A549 (cell line): ENCODE measurements at regions not wholly inside any gene's neighbourhood (a gene's known extent, or its start where the extent isn't known, plus 50 kb on each side); places are given as distances from the start of the nearest gene placed in this dataset.

Experiments
- CBX8 ChIP-seq: fragments of 200-600 bp; sonication (generic); IDR thresholded peaks from 2 replicates; pipeline ENCODE4 v1.6.1; 2016
- CEBPB ChIP-seq, 2 experiments: fragments of >200 bp in 1 of 2; sonication (Bioruptor Twin) in 1 of 2; formaldehyde crosslinking in 1 of 2; IDR thresholded peaks; 2 replicates each; pipeline ENCODE4 v1.6.1; 2012 to 2016
- RAD21 ChIP-seq, 2 experiments: fragments of >200 bp in 1 of 2; sonication (Bioruptor Twin) in 1 of 2; formaldehyde crosslinking in 1 of 2; IDR thresholded peaks in 1 of 2; conservative IDR thresholded peaks in 1 of 2; 2 replicates in 1 of 2; 3 replicates in 1 of 2; pipeline ENCODE4 v1.6.1; 2012 to 2018; ENCODE audit warnings: inconsistent platforms in 1 of 2
- RCOR1 ChIP-seq: fragments of 150-350 bp; IDR thresholded peaks from 2 replicates; pipeline ENCODE4 v1.6.1; 2014; ENCODE audit warnings: antibody characterized with exemption, low read length, low read depth
- ZSCAN20 ChIP-seq: fragments of 250-450 bp; sonication (Bioruptor Pico); IDR thresholded peaks from 2 replicates; pipeline ENCODE4 v1.8.0; 2022; ENCODE audit warnings: mild to moderate bottlenecking, moderate library complexity
- TF ChIP-seq, protein P1 (sequence below): fragments of >200 bp; sonication (Bioruptor Twin); formaldehyde crosslinking; IDR thresholded peaks from 3 replicates; pipeline ENCODE4 v1.5.1; 2016
- TF ChIP-seq, protein P2 (sequence below): fragments of 250-450 bp; sonication (Bioruptor Pico); IDR thresholded peaks from 2 replicates; pipeline ENCODE4 v1.5.0; 2021; ENCODE audit warnings: mild to moderate bottlenecking, moderate library complexity, borderline replicate concordance
- TF ChIP-seq, protein P3 (sequence below): IDR thresholded peaks from 2 replicates; pipeline ENCODE4 v1.6.1; 2012

DNA sequence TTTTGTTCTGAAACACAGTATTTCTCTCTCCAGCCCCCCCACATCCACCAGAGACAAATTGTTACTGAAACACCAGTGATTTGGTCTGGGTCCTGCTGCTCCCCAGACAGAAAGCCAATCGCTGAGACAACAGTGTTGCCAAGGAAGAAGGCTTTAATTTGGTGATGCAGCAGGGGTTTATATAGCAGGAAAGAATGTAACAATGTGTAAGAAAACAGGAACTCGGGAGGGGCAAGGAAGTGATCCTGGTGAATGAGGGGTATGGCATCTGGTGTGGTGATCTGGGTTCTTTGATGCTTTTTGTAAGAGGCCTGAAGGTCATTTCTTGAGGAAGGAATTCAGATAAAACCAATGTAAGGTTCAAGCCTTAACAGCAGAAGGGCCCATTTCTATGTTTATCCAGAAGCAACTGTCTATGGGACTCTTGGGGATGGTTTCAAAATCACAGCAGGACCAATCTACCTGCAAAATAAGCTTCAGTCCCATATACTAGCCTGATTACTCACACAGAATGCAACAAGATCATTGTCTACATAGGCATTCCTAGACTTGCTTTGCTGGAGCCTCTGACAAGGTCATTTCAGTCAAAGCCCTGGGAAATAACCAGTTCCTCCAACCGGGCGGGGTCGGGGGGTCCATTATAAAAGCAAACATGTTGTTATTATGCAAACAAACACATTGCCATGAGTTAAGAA is 445.2 kb upstream of the ZFP42 start:
- TF ChIP-seq, protein P1, sequence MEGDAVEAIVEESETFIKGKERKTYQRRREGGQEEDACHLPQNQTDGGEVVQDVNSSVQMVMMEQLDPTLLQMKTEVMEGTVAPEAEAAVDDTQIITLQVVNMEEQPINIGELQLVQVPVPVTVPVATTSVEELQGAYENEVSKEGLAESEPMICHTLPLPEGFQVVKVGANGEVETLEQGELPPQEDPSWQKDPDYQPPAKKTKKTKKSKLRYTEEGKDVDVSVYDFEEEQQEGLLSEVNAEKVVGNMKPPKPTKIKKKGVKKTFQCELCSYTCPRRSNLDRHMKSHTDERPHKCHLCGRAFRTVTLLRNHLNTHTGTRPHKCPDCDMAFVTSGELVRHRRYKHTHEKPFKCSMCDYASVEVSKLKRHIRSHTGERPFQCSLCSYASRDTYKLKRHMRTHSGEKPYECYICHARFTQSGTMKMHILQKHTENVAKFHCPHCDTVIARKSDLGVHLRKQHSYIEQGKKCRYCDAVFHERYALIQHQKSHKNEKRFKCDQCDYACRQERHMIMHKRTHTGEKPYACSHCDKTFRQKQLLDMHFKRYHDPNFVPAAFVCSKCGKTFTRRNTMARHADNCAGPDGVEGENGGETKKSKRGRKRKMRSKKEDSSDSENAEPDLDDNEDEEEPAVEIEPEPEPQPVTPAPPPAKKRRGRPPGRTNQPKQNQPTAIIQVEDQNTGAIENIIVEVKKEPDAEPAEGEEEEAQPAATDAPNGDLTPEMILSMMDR: no peak
- TF ChIP-seq, protein P2, sequence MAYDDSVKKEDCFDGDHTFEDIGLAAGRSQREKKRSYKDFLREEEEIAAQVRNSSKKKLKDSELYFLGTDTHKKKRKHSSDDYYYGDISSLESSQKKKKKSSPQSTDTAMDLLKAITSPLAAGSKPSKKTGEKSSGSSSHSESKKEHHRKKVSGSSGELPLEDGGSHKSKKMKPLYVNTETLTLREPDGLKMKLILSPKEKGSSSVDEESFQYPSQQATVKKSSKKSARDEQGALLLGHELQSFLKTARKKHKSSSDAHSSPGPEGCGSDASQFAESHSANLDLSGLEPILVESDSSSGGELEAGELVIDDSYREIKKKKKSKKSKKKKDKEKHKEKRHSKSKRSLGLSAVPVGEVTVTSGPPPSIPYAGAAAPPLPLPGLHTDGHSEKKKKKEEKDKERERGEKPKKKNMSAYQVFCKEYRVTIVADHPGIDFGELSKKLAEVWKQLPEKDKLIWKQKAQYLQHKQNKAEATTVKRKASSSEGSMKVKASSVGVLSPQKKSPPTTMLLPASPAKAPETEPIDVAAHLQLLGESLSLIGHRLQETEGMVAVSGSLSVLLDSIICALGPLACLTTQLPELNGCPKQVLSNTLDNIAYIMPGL (CRISPR knock-in tag): no peak
- TF ChIP-seq, protein P3, sequence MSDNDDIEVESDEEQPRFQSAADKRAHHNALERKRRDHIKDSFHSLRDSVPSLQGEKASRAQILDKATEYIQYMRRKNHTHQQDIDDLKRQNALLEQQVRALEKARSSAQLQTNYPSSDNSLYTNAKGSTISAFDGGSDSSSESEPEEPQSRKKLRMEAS: no peak
- TF ChIP-seq CEBPB (IDR thresholded peaks at IDR 0.05): no peak
- no peak for TF ChIP-seq RCOR1
- no peak for TF ChIP-seq RAD21 (conservative IDR thresholded peaks at IDR 0.05 in 1 of 2, IDR thresholded peaks at IDR 0.05 in 1 of 2)
- no peak for TF ChIP-seq CBX8
- TF ChIP-seq ZSCAN20 (CRISPR knock-in tag): no peak
